ENCODE measurements at regions not wholly inside any gene's neighbourhood (a gene's known extent, or its start where the extent isn't known, plus 50 kb on each side); places are given as distances from the start of the nearest gene placed in this dataset.

DNA sequence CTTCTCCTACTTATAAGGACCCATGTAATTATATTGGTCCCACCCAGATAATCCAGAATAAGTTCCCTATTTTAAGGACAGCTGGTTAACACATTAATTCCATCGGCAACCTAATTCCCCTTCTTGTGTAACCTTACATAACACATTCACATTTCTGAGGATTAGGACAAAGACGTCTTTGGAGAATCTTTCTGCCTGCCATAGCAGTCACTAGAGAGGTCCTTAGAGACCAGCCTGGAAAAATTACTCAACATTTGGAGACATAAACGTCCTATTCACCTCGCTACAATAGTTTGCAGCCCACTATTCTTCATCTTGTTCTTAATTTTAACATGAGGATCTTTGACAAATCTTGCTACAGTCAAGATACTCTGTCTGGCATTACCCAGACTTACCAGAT is 100.1 kb downstream of the MAFB start:
- DNase-seq: no peak

DNA sequence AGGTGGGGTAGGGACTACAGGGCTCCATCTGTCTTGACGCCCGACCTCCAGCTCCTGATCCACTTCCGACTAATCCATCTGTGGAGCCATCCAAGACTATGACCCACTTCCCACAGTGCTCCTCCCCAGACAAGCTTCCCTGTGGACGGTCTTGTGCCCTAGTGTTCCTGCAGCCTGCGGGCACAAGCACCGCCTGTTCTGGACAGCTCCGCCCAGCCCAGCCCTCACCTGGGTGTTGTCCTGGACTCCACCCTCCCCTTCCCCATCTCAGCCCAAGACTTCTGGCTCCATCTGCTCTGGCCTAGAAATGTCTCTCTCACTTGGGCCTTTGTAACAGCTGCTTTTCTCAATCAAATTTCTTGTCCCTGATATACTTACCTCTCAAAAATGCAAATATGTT is 102.0 kb downstream of the MAFB start:
- DNase-seq: no peak

- no peak for DNase-seq
These were observed 104.8 kb downstream of the MAFB start for GRCh38 chr20:40584130-40584809.

DNA sequence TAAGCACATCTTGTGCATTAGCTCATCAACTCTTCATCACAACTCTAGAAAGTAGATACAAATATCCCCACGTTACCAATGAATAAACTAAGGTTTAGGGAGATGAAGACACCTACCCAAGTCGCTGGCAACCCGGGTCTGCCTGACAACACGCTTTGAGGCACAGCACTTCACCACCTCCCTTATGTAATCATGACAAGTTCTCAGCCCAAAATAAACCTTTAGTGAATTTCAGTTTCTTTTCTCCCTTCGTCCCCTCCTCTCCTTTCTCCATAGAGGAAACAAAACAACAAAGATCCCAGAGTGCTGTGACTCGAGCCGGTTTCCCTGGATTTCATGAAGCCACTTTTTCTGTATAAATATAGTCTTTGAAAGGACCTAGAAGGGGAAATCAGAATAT is 105.4 kb downstream of the MAFB start:
- no peak for DNase-seq

DNA sequence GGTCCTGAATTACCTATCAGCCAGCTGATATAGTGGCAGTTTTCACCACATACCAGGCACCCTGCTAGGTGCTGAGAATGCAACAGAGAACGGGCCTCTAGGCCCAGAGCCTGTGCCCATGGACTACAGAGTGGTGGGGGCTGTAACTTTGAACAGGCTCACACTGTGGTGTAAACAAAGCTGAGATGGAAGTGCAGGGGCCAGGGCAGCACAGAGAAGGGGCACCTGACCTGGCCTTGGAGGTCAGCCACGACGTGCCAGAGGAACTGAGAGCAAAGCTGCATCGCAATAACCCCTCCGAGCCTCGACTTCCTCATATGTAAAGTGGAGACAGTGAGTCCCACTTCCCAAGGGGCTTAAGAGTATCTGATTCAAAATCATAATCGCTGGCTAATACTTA is 105.8 kb downstream of the MAFB start:
- DNase-seq: no peak

GRCh38 chr20:40582531-40582930 is 106.5 kb downstream of the MAFB start:
- DNase-seq: no peak

- DNase-seq: no peak
These were observed 109.3 kb downstream of the MAFB start for GRCh38 chr20:40579701-40580100.

GRCh38 chr20:40578961-40579360 is 110.1 kb downstream of the MAFB start:
- DNase-seq: no peak

DNA sequence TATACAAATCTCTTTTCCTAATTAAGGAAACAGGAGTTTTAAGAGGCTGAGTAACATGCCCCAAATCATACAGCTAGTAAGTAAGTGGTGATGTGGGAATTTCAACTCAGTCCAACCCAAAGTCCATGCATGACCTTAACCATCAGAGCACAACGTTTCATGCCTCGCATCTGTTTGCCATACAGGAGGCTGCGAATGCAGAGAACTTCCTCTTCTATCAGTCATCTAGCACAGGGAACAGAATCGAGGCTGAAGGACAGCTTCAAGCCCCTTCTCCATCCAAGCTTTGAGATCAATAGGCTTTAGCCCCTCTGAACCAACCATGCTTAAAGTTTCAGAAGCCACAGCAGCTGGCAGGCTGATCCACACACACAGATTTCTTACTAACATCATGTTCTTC is 113.2 kb downstream of the MAFB start:
- no peak for DNase-seq

GRCh38 chr20:40572251-40572650 is 116.8 kb downstream of the MAFB start:
- DNase-seq: no peak

DNA sequence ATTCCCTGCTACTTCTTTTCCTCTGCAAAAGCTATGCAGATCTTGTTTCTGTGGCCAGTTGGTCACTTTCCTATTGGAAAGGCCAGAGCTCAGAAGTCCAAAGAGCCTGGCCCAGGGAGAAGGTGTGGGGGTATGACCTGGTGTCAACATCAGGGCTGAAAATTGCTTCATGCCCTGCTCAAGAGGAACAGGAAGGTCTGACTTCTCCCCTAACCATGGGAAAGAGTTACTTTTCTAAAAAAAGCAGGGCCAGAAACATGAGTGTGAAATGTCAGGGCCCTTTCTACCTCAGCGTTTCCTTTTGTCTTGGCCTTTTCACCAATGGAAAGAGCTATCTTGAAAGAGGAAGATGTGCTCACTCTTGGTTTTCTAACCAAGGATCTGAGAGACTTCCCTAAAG is 117.4 kb downstream of the MAFB start:
- DNase-seq: no peak

GRCh38 chr20:40568200-40568599 is 120.8 kb downstream of the MAFB start:
- DNase-seq: no peak

- DNase-seq: no peak
These were observed 123.4 kb downstream of the MAFB start for GRCh38 chr20:40565682-40566040.

GRCh38 chr20:40565001-40565681 is 123.9 kb downstream of the MAFB start:
- DNase-seq: no peak

DNA sequence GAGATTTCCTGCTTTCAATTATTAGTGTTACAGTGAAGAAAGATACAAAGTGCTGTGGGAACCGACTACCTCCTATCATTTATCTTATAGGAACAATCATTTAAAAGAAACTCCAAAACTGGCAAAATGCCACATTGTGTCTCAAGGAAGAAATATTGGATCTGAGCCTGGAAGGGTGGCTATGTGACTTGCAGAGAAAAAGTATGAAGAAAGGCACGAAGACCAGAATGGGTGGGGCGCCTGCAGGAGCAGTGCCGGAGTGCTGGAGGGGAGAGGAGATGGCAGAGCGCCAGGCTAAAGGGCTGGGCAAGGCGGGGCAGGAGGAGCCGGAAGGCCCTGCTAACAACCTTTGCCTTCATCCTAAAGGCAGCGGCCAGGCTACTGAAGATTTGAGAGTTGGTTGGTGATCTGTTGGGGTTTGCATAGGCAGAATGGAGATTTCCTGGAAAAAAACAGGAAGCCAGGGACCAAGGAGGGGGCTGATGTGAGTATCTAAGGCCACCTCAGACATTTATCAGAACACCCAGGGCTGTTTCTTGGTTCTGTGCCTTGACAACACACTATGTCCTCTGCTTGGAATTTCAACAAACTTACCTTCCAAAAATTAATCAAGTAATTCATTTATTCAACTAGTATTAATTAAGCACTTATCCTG is 125.6 kb downstream of the MAFB start:
- DNase-seq: no peak

DNA sequence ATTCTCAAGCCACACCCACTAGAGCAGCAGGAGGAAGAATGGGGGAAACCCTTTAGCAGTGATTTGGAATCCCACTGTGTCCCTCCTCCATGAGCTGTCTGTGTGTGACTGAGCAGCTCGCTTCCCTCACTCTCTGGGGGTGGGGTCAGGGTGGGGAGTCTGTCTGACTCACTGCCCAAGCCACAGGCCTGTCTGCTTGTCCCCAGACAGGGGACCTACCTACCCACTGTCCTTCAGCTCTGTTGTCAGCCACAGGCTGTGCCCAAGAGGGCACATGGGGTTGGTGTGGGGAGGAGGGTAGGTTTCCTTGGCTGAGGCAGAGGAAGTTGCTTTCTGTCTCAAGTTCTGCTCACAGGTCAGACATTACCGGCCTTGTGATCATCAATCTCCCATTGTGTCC is 127.0 kb downstream of the MAFB start:
- peak; percentile 7 for DNase-seq

DNA sequence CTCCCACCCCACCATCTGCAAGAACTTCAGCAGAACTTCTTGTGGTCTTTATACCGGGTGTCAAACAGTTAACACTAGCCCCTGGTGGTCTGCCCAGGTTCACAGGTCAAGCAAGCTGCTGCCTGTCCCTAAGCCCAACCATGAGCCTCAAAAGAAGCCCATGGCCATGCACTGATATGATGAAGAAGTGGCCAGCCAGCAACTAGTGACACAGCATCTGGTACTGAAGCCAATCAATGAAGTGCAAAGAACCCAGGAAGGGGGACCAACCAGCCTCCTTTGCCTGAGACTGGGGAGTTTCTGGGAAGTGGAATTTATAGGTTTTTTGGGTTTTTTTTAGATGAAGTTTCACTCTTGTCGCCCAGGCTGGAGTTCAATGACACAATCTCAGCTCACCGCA is 127.8 kb downstream of the MAFB start:
- DNase-seq: no peak

GRCh38 chr20:40558212-40558611 is 130.8 kb downstream of the MAFB start:
- DNase-seq: no peak

- no peak for DNase-seq
These were observed 137.9 kb downstream of the MAFB start for GRCh38 chr20:40551125-40551530.

- DNase-seq: no peak
These were observed 141.4 kb downstream of the MAFB start for GRCh38 chr20:40547483-40548091.

DNA sequence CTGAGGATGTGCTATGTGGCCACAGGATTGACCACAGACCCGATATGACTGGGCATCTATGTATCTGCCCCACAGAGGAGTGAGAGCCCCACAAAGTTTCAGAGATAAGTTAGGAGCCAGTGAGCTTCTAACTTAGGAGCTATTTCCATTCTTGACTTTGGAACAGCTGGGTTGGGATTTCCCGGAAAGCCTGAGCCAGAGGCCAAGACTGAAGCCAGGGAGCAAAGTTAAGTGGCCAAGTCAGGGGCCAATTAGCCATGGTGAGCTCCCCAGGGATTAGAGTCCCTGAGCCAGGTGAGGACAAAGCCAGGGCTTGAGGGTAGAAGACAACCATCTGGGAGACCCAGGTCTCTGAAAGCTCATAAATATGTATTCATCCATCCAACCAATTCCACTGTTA is 143.6 kb downstream of the MAFB start:
- DNase-seq: no peak

DNA sequence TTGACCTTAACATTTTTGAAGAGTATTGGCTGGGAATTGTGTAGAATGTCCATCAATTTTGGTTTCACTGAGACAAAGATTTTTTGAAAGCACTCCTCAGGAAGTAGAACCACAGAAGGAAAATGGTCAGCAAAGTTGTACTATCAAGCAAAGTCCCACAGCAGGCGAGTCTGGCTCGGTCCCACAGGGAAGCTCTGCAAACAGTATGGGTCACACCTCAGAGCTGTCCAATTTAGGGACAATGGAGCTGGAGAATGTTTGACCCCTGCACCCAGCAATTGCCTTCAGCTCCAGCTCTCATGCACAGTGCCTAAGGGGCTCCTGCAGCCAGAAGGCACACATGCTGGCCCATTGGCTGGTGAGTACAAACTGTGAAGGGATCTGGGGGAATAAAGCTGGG is 147.0 kb downstream of the MAFB start:
- DNase-seq: no peak

DNA sequence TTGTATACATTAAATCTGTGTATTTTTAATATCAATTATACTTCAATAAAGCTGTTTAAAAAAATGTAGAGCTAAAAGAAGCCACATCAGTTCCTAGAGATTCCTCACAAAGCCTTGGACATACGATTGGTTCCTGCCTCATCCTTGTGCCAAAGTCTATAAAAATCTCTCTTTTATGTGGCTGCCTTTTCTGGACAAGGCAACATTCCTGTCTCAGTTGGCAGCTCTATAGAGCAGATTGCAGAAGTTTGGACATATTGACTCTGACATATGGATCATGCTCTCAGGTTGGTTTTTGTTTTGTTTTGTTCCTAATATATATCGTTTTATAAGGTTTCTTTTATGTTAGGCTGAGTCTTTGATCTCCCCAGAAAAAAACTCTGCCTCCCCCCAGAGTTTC is 148.9 kb downstream of the MAFB start:
- DNase-seq: no peak

GRCh38 chr20:40538131-40538530 is 150.9 kb downstream of the MAFB start:
- DNase-seq: no peak

All from CD4-positive, alpha-beta T cell treated with Interleukin-12 subunit alpha and Interleukin-12 subunit beta, for 1 hour (primary cell).